ENCODE measurements at regions not wholly inside any gene's neighbourhood (a gene's known extent, or its start where the extent isn't known, plus 50 kb on each side); places are given as distances from the start of the nearest gene placed in this dataset.

DNA sequence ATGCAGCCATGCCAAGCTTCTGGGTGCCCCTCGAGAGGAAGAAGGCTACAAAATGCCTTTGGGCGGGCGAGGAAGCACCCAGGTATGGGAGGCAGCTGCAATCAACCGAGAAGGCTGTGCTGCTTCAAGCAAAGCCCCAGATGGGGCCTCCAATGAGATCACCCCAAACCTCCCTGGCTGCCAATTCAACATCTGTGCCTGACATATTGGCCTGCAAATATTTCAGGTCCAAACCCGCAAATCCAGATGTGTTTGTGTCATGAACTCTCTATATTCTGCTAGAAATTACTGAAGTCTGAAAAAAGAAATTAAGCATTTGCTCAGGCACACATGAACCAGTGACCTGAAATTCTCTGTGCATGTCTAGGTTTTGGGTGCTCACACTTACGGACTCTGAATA, 78.8 kb upstream of the RCN1 start:
- no peak overlapping the region for H3K4me3 ChIP-seq
- no peaks in the 10 kb centered on the region for H3K9me3 ChIP-seq
- no peaks in the 10 kb centered on the region for H3K27me3 ChIP-seq
- no peaks in the 10 kb centered on the region for H3K4me1 ChIP-seq
- no peaks in the 10 kb centered on the region for H3K36me3 ChIP-seq
- TF ChIP-seq CTCF (IDR thresholded peaks at IDR 0.05), result no peak
- intact Hi-C loops (cut with DNase I), result no loop called here
- no peak overlapping the region for H3K27ac ChIP-seq
- no peak for DNase-seq (ENCODE audit: low spot score in 2 of 2)

DNA sequence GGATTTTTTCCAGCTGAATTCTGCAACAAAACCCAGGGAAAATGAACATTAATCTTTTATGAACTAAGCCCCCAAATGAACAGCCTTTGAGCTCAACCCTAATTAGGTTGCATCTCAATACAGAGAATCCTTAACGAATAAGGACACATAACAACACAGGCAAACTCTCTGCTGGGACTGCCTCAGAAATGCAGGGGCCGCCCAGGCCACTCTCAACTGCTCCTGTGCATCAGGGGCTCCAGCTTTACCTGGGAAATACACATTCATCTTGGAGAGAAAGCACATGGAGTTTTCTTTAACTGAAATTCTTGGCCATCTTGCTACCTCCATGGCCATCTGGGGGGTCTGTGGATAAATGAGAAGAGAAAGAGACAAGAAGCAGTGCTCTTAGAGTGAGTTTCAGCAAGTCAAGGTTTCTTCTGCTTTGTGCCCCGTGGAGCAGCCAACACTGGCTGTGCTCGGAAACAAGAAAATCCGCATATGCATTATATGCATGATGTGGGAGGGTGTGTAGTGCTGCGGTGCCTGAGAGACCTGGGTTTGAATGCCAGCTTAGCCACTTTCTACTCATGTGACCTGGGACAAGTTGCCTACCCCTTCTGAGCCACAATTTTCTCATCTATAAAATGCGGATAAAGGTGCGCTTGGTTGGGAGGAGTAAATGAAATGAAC, 81.9 kb upstream of the RCN1 start:
- Histone ChIP-seq H3K4me1 (no peaks in the 10 kb centered on the region), H3K27ac (no peak overlapping the region), H3K9me3 (no peaks in the 10 kb centered on the region), H3K36me3 (no peaks in the 10 kb centered on the region), H3K27me3 (no peaks in the 10 kb centered on the region), H3K4me3 (no peak overlapping the region)
- TF ChIP-seq CTCF (IDR thresholded peaks at IDR 0.05), result no peak
- intact Hi-C loops (cut with DNase I), result no loop called here
- DNase-seq (ENCODE audit: low spot score in 2 of 2), result no peak

- Histone ChIP-seq H3K27ac (no peak overlapping the region), H3K4me1 (no peaks in the 10 kb centered on the region), H3K9me3 (no peaks in the 10 kb centered on the region), H3K27me3 (no peaks in the 10 kb centered on the region), H3K4me3 (no peak overlapping the region), H3K36me3 (no peaks in the 10 kb centered on the region)
- TF ChIP-seq CTCF (IDR thresholded peaks at IDR 0.05), result peak in 1 of 3 experiments; percentile 41
- DNase-seq (ENCODE audit: low spot score in 2 of 2), result no peak
- intact Hi-C loops (cut with DNase I), result no loop called here
These were observed 84.0 kb upstream of the RCN1 start for GRCh38 chr11:32006799-32007388.

- Histone ChIP-seq H3K27me3 (no peaks in the 10 kb centered on the region), H3K27ac (no peak overlapping the region), H3K36me3 (no peaks in the 10 kb centered on the region), H3K4me3 (no peak overlapping the region), H3K4me1 (no peaks in the 10 kb centered on the region), H3K9me3 (no peaks in the 10 kb centered on the region)
- no peak for DNase-seq (ENCODE audit: low spot score in 2 of 2)
- intact Hi-C loops (cut with DNase I), result no loop called here
- no peak for TF ChIP-seq CTCF (IDR thresholded peaks at IDR 0.05)
These were observed 85.0 kb upstream of the RCN1 start for GRCh38 chr11:32005786-32006416.

GRCh38 chr11:32003335-32003734, 87.5 kb upstream of the RCN1 start:
- H3K9me3 ChIP-seq, result no peaks in the 10 kb centered on the region
- H3K27me3 ChIP-seq, result no peaks in the 10 kb centered on the region
- intact Hi-C loops (cut with DNase I), result no loop called here
- no peak for DNase-seq (ENCODE audit: low spot score in 2 of 2)
- TF ChIP-seq CTCF (IDR thresholded peaks at IDR 0.05), result no peak
- no peaks in the 10 kb centered on the region for H3K4me1 ChIP-seq
- H3K27ac ChIP-seq, result no peak overlapping the region
- no peak overlapping the region for H3K4me3 ChIP-seq
- no peaks in the 10 kb centered on the region for H3K36me3 ChIP-seq

All from ascending aorta (tissue), 2 donors.